Left ventricle myocardium inferior (tissue), 1 donor: ENCODE measurements at regions not wholly inside any gene's neighbourhood (a gene's known extent, or its start where the extent isn't known, plus 50 kb on each side); places are given as distances from the start of the nearest gene placed in this dataset.

ENCODE experiments used
- DNase-seq: peaks from one replicate; pipeline ENCODE4 v3.0.0-alpha.2; 2020
- H3K27ac ChIP-seq: fragments of 200-600 bp; replicated peaks from 2 replicates; pipeline ENCODE4 v1.8.0; 2021
- H3K27me3 ChIP-seq: fragments of 200-600 bp; 2 replicates; pipeline ENCODE4 v1.8.0; 2021; ENCODE audit warnings: low read depth
- H3K36me3 ChIP-seq: fragments of 200-600 bp; 2 replicates; pipeline ENCODE4 v1.8.0; 2021
- H3K4me1 ChIP-seq: fragments of 200-600 bp; 2 replicates; pipeline ENCODE4 v1.8.0; 2021
- H3K4me3 ChIP-seq: fragments of 200-600 bp; 2 replicates; pipeline ENCODE4 v1.8.0; 2021; ENCODE audit warnings: mild to moderate bottlenecking, moderate library complexity
- H3K9me3 ChIP-seq: fragments of 200-600 bp; replicated peaks from 2 replicates; pipeline ENCODE4 v1.8.0; 2021
- CTCF ChIP-seq: fragments of 200-600 bp; IDR thresholded peaks from 2 replicates; pipeline ENCODE4 v1.8.0; 2021; ENCODE audit warnings: antibody characterized with exemption, mild to moderate bottlenecking, borderline replicate concordance
- intact Hi-C: fragments of 100-400 bp; cut with micrococcal nuclease; formaldehyde crosslinking; loops from one replicate; pipeline ENCODE4 v1.11.0; 2022
- donor health status: DM: no; HTN: yes; CAD: no; lungs with severe emphysema.

GRCh38 chr7:131727189-131727588 lies 170.8 kb upstream of the PODXL start:
- no peak overlapping the region for H3K27ac ChIP-seq
- intact Hi-C loops = no loop called here
- H3K27me3 ChIP-seq = peaks cover 38% of the 10 kb centered on the region
- no peak overlapping the region for H3K4me3 ChIP-seq
- no peaks in the 10 kb centered on the region for H3K9me3 ChIP-seq
- TF ChIP-seq CTCF = no peak
- no peaks in the 10 kb centered on the region for H3K36me3 ChIP-seq
- H3K4me1 ChIP-seq = no peaks in the 10 kb centered on the region
- no peak for DNase-seq

DNA sequence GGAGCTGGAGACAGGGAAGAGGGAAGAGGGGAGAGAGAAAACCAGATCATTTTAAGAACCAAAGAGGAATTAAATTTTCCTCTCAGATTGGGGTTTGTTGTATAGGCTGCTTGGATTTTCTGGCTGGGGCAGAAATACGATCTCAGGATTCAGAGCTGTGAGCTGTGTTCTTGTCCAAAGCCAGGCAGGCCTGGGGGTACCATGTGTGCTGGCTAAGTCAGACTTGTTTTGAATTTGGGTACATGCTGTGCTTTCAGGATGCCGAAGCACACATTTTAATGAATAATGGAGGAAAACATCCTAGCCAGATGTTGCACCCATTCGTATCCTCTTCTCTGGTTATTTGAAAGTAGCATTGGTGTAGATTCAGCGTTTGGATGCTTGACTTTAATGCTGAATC lies 170.3 kb upstream of the PODXL start:
- no peak overlapping the region for H3K4me3 ChIP-seq
- no peak overlapping the region for H3K27ac ChIP-seq
- no peaks in the 10 kb centered on the region for H3K4me1 ChIP-seq
- intact Hi-C loops = no loop called here
- peaks cover 35% of the 10 kb centered on the region for H3K27me3 ChIP-seq
- no peak for DNase-seq
- H3K36me3 ChIP-seq = no peaks in the 10 kb centered on the region
- no peak for TF ChIP-seq CTCF
- H3K9me3 ChIP-seq = no peaks in the 10 kb centered on the region

DNA sequence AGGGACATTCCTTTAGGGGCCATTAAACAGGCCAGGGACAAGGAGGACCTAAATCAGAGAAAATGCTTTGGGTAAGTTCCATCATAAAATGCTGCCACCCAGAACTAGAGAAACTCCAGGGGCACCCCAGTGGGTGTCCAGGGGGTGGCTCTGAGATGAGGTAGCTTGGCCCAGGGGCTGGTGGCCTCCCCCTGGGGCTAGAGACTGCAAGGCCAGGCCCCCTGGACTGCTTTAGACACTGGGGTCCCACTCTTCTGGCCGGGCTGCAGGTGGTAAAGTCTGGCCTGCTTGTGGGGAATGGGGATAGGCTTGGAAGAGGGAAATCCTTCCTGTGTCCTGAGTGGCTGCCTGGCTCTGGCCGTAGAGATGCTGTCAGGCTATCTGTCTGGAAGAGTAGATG lies 169.6 kb upstream of the PODXL start:
- no peak for DNase-seq
- peaks cover 36% of the 10 kb centered on the region for H3K27me3 ChIP-seq
- no peak overlapping the region for H3K4me3 ChIP-seq
- H3K36me3 ChIP-seq = no peaks in the 10 kb centered on the region
- H3K27ac ChIP-seq = no peak overlapping the region
- intact Hi-C loops = no loop called here
- no peak for TF ChIP-seq CTCF
- H3K4me1 ChIP-seq = no peaks in the 10 kb centered on the region
- H3K9me3 ChIP-seq = no peaks in the 10 kb centered on the region

- Histone ChIP-seq H3K9me3 (no peaks in the 10 kb centered on the region), H3K27me3 (peaks cover 37% of the 10 kb centered on the region), H3K36me3 (no peaks in the 10 kb centered on the region), H3K4me1 (no peaks in the 10 kb centered on the region), H3K4me3 (no peak overlapping the region), H3K27ac (no peak overlapping the region)
- no peak for DNase-seq
- intact Hi-C loops = no loop called here
- no peak for TF ChIP-seq CTCF
Measured at GRCh38 chr7:131724776-131725345, 168.4 kb upstream of the PODXL start.

DNA sequence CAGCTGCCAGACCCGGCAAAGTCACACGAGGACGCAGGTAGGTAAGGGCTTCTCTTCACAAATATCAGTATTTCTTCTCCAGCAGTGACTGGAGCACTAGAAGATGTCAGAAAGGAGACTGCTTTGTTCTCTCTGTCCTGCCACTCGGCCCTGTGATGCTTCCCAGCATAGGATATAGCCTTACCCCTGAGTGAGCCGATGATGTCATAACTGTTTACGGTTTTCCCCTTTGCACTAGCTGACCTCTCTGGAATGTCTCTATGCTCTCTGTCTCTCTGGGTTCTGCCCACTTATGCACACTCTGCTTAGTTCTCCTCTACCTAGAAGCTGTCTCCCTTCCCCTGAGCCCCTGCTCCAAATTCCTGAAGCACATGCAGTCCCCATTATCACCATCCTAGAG lies 167.5 kb upstream of the PODXL start:
- Histone ChIP-seq H3K4me3 (no peak overlapping the region), H3K4me1 (no peaks in the 10 kb centered on the region), H3K9me3 (no peaks in the 10 kb centered on the region), H3K27ac (no peak overlapping the region), H3K36me3 (no peaks in the 10 kb centered on the region), H3K27me3 (peaks cover 31% of the 10 kb centered on the region)
- no peak for DNase-seq
- intact Hi-C loops = no loop called here
- TF ChIP-seq CTCF = no peak
